ENCODE measurements at regions not wholly inside any gene's neighbourhood (a gene's known extent, or its start where the extent isn't known, plus 50 kb on each side); places are given as distances from the start of the nearest gene placed in this dataset.

- 83 to 87% methylated on average over 5 of the region's 5 CpGs for WGBS, 2 donors
- Histone ChIP-seq H3K4me3 (no peak overlapping the region), H3K36me3 (no peaks in the 10 kb centered on the region), H3K4me1 (no peaks in the 10 kb centered on the region), H3K27ac (no peak overlapping the region), H3K9me3 (peaks cover 0 to 3% (median 0%) of the 10 kb centered on the region in 4 donors), H3K27me3 (no peaks in the 10 kb centered on the region)
- no peak for TF ChIP-seq EP300 (IDR thresholded peaks at IDR 0.05)
- no peak for TF ChIP-seq CTCF (IDR thresholded peaks at IDR 0.05)
- TF ChIP-seq POLR2A (IDR thresholded peaks at IDR 0.05): no peak
- DNase-seq (ENCODE audit: low spot score in 2 of 2): no peak
Measured at GRCh38 chr15:92565351-92566125, 90.0 kb downstream of the FAM174B start.

GRCh38 chr15:92561754-92562153 is 93.8 kb downstream of the FAM174B start:
- Histone ChIP-seq H3K4me1 (no peaks in the 10 kb centered on the region), H3K4me3 (no peak overlapping the region), H3K9me3 (peaks cover 0 to 3% (median 0%) of the 10 kb centered on the region in 4 donors), H3K27me3 (no peaks in the 10 kb centered on the region), H3K27ac (no peak overlapping the region), H3K36me3 (no peaks in the 10 kb centered on the region)
- TF ChIP-seq EP300 (IDR thresholded peaks at IDR 0.05): no peak
- TF ChIP-seq POLR2A (IDR thresholded peaks at IDR 0.05): no peak
- no peak for TF ChIP-seq CTCF (IDR thresholded peaks at IDR 0.05)
- DNase-seq (ENCODE audit: low spot score in 2 of 2): no peak
- 88 to 89% methylated on average over 5 of the region's 5 CpGs for WGBS, 2 donors

- 78 to 84% methylated on average over 1 of the region's 1 CpG for WGBS, 2 donors
- no peaks in the 10 kb centered on the region for H3K27me3 ChIP-seq
- no peak for DNase-seq (ENCODE audit: low spot score in 2 of 2)
- H3K36me3 ChIP-seq: no peaks in the 10 kb centered on the region
- H3K4me1 ChIP-seq: no peaks in the 10 kb centered on the region
- H3K4me3 ChIP-seq: no peak overlapping the region
- H3K27ac ChIP-seq: no peak overlapping the region
- TF ChIP-seq POLR2A (IDR thresholded peaks at IDR 0.05) (no peak), CTCF (IDR thresholded peaks at IDR 0.05) (no peak), EP300 (IDR thresholded peaks at IDR 0.05) (no peak)
- no peaks in the 10 kb centered on the region for H3K9me3 ChIP-seq
Measured at GRCh38 chr15:92553317-92553716, 102.3 kb downstream of the FAM174B start.

- Histone ChIP-seq H3K27me3 (no peaks in the 10 kb centered on the region), H3K36me3 (no peaks in the 10 kb centered on the region), H3K4me3 (no peak overlapping the region), H3K9me3 (no peaks in the 10 kb centered on the region), H3K27ac (no peak overlapping the region), H3K4me1 (no peaks in the 10 kb centered on the region)
- no peak for TF ChIP-seq EP300 (IDR thresholded peaks at IDR 0.05)
- TF ChIP-seq POLR2A (IDR thresholded peaks at IDR 0.05): no peak
- no peak for TF ChIP-seq CTCF (IDR thresholded peaks at IDR 0.05)
- no peak for DNase-seq (ENCODE audit: low spot score in 2 of 2)
Measured at GRCh38 chr15:92545996-92546395, 109.6 kb downstream of the FAM174B start.

- TF ChIP-seq POLR2A (IDR thresholded peaks at IDR 0.05) (no peak), CTCF (IDR thresholded peaks at IDR 0.05) (no peak), EP300 (IDR thresholded peaks at IDR 0.05) (no peak)
- H3K4me1 ChIP-seq: no peaks in the 10 kb centered on the region
- no peak for DNase-seq (ENCODE audit: low spot score in 2 of 2)
- no peaks in the 10 kb centered on the region for H3K27me3 ChIP-seq
- H3K36me3 ChIP-seq: no peaks in the 10 kb centered on the region
- H3K4me3 ChIP-seq: no peak overlapping the region
- no peaks in the 10 kb centered on the region for H3K9me3 ChIP-seq
- WGBS, 2 donors: 69 to 72% methylated on average over 7 of the region's 7 CpGs
- no peak overlapping the region for H3K27ac ChIP-seq
Measured at GRCh38 chr15:92541291-92542200, 114.0 kb downstream of the FAM174B start.

Measured in tibial nerve (tissue), 4 donors.